ENCODE measurements at regions not wholly inside any gene's neighbourhood (a gene's known extent, or its start where the extent isn't known, plus 50 kb on each side); places are given as distances from the start of the nearest gene placed in this dataset.

- Histone ChIP-seq H3K27ac (no peak overlapping the region), H3K36me3 (ENCODE audit: low read depth, missing control alignments) (no peaks in the 10 kb centered on the region), H3K27me3 (no peaks in the 10 kb centered on the region), H3K9me3 (no peaks in the 10 kb centered on the region), H3K4me1 (no peaks in the 10 kb centered on the region), H3K4me3 (no peak overlapping the region)
- intact Hi-C loops (cut with DNase I; ENCODE audit: low total_unique reads): no loop called here
- TF ChIP-seq CTCF (IDR thresholded peaks at IDR 0.05) (no peak), POLR2A (IDR thresholded peaks at IDR 0.05) (no peak)
- 78 to 85% methylated on average over 1 of the region's 1 CpG for WGBS, 2 donors
- no peak for DNase-seq
Measured at GRCh38 chr9:117636681-117637080, 67.5 kb upstream of the TLR4 start.

- no peaks in the 10 kb centered on the region for H3K27me3 ChIP-seq
- no peak overlapping the region for H3K4me3 ChIP-seq
- H3K36me3 ChIP-seq (ENCODE audit: low read depth, missing control alignments): no peaks in the 10 kb centered on the region
- H3K27ac ChIP-seq: no peak overlapping the region
- WGBS, 2 donors: 82 to 94% methylated on average over 1 of the region's 1 CpG
- intact Hi-C loops (cut with DNase I; ENCODE audit: low total_unique reads): no loop called here
- H3K9me3 ChIP-seq: no peaks in the 10 kb centered on the region
- no peaks in the 10 kb centered on the region for H3K4me1 ChIP-seq
- no peak for DNase-seq
- TF ChIP-seq POLR2A (IDR thresholded peaks at IDR 0.05) (no peak), CTCF (IDR thresholded peaks at IDR 0.05) (no peak)
Measured at GRCh38 chr9:117625154-117625553, 79.0 kb upstream of the TLR4 start.

GRCh38 chr9:117624106-117624505 lies 80.1 kb upstream of the TLR4 start:
- no peaks in the 10 kb centered on the region for H3K27me3 ChIP-seq
- no peaks in the 10 kb centered on the region for H3K4me1 ChIP-seq
- intact Hi-C loops (cut with DNase I; ENCODE audit: low total_unique reads): no loop called here
- DNase-seq: no peak
- TF ChIP-seq CTCF (IDR thresholded peaks at IDR 0.05) (no peak), POLR2A (IDR thresholded peaks at IDR 0.05) (no peak)
- H3K4me3 ChIP-seq: no peak overlapping the region
- no peaks in the 10 kb centered on the region for H3K36me3 ChIP-seq (ENCODE audit: low read depth, missing control alignments)
- H3K27ac ChIP-seq: no peak overlapping the region
- 63 to 76% methylated on average over 3 of the region's 3 CpGs for WGBS, 2 donors
- no peaks in the 10 kb centered on the region for H3K9me3 ChIP-seq

GRCh38 chr9:117622347-117622746 lies 81.9 kb upstream of the TLR4 start:
- no peaks in the 10 kb centered on the region for H3K4me1 ChIP-seq
- intact Hi-C loops (cut with DNase I; ENCODE audit: low total_unique reads): no loop called here
- H3K27ac ChIP-seq: no peak overlapping the region
- no peak for TF ChIP-seq CTCF (IDR thresholded peaks at IDR 0.05)
- TF ChIP-seq POLR2A (IDR thresholded peaks at IDR 0.05): no peak
- 88 to 92% methylated on average over 3 of the region's 3 CpGs for WGBS, 2 donors
- no peak overlapping the region for H3K4me3 ChIP-seq
- H3K36me3 ChIP-seq (ENCODE audit: low read depth, missing control alignments): no peaks in the 10 kb centered on the region
- H3K27me3 ChIP-seq: no peaks in the 10 kb centered on the region
- DNase-seq: no peak
- H3K9me3 ChIP-seq: no peaks in the 10 kb centered on the region

- no peaks in the 10 kb centered on the region for H3K27me3 ChIP-seq
- H3K27ac ChIP-seq: no peak overlapping the region
- no peak for DNase-seq
- no peak overlapping the region for H3K4me3 ChIP-seq
- no peaks in the 10 kb centered on the region for H3K9me3 ChIP-seq
- TF ChIP-seq CTCF (IDR thresholded peaks at IDR 0.05): no peak
- TF ChIP-seq POLR2A (IDR thresholded peaks at IDR 0.05): no peak
- intact Hi-C loops (cut with DNase I; ENCODE audit: low total_unique reads): no loop called here
- H3K36me3 ChIP-seq (ENCODE audit: low read depth, missing control alignments): no peaks in the 10 kb centered on the region
- no peaks in the 10 kb centered on the region for H3K4me1 ChIP-seq
- WGBS, 2 donors: 37 to 41% methylated on average over 3 of the region's 3 CpGs
Measured at GRCh38 chr9:117616431-117616831, 87.8 kb upstream of the TLR4 start.

Data from testis (tissue), 2 donors.